ENCODE measurements at regions not wholly inside any gene's neighbourhood (a gene's known extent, or its start where the extent isn't known, plus 50 kb on each side); places are given as distances from the start of the nearest gene placed in this dataset.

DNA sequence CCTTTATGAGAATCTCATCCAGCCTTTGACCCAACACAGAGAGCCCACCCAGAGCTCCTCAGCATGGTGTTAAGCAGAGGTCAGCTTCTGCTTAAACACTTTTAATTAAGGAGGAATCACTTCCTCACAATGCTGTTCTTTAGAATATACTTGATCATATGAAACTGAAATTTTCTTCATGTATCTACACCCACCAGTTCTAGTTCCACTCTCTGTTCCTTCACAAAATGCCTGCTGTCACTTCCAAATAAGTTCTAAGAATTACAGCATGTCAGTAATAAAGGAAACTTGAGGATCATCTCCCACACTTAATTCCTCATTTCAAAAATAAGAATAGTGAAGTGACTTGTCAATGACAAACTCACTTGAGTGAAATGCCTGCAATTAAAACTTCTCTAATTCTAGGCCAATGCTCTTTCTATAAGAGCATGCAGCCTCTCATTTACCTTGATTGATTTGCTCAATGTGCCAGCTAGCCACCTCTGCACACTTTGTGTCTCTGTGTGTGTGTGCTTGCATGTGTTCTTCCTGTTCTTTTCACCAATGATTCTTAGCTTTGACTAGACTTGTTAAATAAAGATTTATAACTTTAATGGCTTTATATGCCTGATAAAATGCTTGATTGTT, 356.3 kb downstream of the PLPP3 start:
- Histone ChIP-seq H3K27ac (ENCODE audit: low read depth, low read length) (no peak overlapping the region), H3K27me3 (ENCODE audit: control insufficient read depth, insufficient read depth, low read length) (no peaks in the 10 kb centered on the region), H3K4me1 (ENCODE audit: control insufficient read depth, insufficient read depth, low read length) (0 out of 2 replicates have a peak, but pooled peaks cover 8% of the 10 kb centered on the region), H3K36me3 (ENCODE audit: control insufficient read depth, insufficient read depth, low read length) (no peaks in the 10 kb centered on the region), H3K4me3 (ENCODE audit: low read depth, low read length) (no peak overlapping the region), H3K9ac (ENCODE audit: low read depth, low read length) (no peak overlapping the region), H3K9me3 (ENCODE audit: control insufficient read depth, insufficient read depth, low read length) (no peaks in the 10 kb centered on the region)

DNA sequence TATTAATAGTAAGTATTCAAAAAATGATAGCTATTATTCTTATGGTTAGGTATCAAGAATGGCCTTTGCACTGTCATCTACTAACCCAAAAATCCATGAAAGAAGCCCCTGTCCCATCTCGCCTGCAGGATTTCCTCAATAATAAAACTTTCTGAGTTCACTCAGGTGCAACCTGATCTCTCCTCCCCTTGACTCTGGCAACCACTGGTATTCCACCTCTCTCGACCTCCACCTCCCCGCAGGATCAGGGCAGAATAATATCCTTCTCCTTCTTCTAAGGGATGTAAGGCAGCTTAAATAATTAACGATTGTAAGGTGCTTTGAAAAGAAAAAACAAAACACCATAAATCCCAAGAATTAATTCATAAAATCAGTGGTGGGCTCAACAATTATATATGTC, 359.3 kb downstream of the PLPP3 start:
- no peak overlapping the region for H3K4me3 ChIP-seq (ENCODE audit: low read depth, low read length)

DNA sequence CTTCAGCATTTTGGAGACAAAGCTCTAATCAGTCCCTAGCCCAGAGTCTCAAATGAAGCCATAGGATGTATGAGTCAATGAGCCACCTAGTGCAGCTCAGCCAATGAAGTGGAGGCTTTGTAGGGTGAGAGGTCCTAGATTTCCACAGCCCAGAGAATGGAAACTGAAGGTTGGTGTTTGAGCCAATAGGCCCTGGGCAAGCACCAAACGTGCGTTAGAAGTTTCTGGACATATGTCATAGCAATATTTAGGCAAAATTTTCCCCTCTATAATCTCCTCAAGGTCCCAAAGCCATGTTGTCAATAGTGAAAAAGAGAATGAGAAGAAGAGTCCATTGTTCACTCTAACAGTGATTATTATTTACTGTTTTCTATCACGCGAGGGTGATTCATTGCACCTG, 361.3 kb downstream of the PLPP3 start:
- no peak overlapping the region for H3K4me3 ChIP-seq (ENCODE audit: low read depth, low read length)
- H3K9ac ChIP-seq (ENCODE audit: low read depth, low read length): no peak overlapping the region
- H3K4me1 ChIP-seq (ENCODE audit: control insufficient read depth, insufficient read depth, low read length): 0 out of 2 replicates have a peak, but pooled peaks cover 3% of the 10 kb centered on the region
- H3K27ac ChIP-seq (ENCODE audit: low read depth, low read length): no peak overlapping the region
- no peaks in the 10 kb centered on the region for H3K36me3 ChIP-seq (ENCODE audit: control insufficient read depth, insufficient read depth, low read length)
- no peaks in the 10 kb centered on the region for H3K27me3 ChIP-seq (ENCODE audit: control insufficient read depth, insufficient read depth, low read length)
- H3K9me3 ChIP-seq (ENCODE audit: control insufficient read depth, insufficient read depth, low read length): no peaks in the 10 kb centered on the region

More for the DNA sequence above, 359.3 kb downstream of the PLPP3 start:
- 0 out of 2 replicates have a peak, but pooled peaks cover 3% of the 10 kb centered on the region for H3K4me1 ChIP-seq (ENCODE audit: control insufficient read depth, insufficient read depth, low read length)
- no peak overlapping the region for H3K9ac ChIP-seq (ENCODE audit: low read depth, low read length)
- no peak overlapping the region for H3K27ac ChIP-seq (ENCODE audit: low read depth, low read length)
- no peaks in the 10 kb centered on the region for H3K9me3 ChIP-seq (ENCODE audit: control insufficient read depth, insufficient read depth, low read length)
- H3K27me3 ChIP-seq (ENCODE audit: control insufficient read depth, insufficient read depth, low read length): no peaks in the 10 kb centered on the region
- H3K36me3 ChIP-seq (ENCODE audit: control insufficient read depth, insufficient read depth, low read length): no peaks in the 10 kb centered on the region

DNA sequence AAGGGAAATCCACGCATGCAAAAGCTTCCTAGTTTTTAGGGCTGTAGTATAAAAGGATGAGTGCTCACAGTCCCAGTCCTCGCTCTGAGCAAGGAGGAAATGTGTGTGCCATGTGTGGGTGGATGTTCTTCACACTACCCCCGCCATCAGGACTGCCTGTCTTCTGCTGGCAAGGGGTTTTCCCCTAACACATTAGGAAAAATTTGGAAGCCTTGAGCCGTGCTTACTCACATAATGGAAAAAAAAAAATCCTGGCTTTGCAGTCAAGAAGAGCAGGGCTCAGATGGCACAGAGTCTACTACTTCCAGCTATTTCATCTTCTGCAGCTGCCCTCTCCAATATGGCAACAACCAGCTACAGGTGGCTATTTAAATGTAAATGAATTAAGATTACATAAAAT, 363.1 kb downstream of the PLPP3 start:
- no peak overlapping the region for H3K4me3 ChIP-seq (ENCODE audit: low read depth, low read length)
- H3K27ac ChIP-seq (ENCODE audit: low read depth, low read length): no peak overlapping the region
- H3K9me3 ChIP-seq (ENCODE audit: control insufficient read depth, insufficient read depth, low read length): no peaks in the 10 kb centered on the region
- no peaks in the 10 kb centered on the region for H3K27me3 ChIP-seq (ENCODE audit: control insufficient read depth, insufficient read depth, low read length)
- 0 out of 2 replicates have a peak, but pooled peaks cover 3% of the 10 kb centered on the region for H3K4me1 ChIP-seq (ENCODE audit: control insufficient read depth, insufficient read depth, low read length)
- no peak overlapping the region for H3K9ac ChIP-seq (ENCODE audit: low read depth, low read length)
- H3K36me3 ChIP-seq (ENCODE audit: control insufficient read depth, insufficient read depth, low read length): no peaks in the 10 kb centered on the region

DNA sequence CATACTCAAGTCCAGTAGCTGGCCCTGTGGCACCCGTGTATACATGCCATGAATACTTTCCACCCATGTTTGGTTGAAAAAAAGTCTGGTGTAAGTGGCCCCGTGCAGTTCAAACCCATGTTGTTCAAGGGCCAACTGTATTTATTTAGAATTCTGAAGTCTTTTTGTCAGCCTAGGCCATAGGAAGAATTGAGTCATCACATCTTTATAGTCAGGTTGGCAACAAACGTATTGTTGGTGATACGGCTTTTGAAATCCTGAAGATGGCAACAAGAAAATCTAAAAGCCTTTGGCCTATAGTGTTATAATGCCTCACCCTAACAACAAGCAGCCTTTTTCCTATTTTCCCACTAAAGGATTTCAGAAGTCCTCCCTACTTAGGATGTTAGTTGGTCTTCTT, 363.6 kb downstream of the PLPP3 start:
- Histone ChIP-seq H3K4me3 (ENCODE audit: low read depth, low read length) (no peak overlapping the region), H3K36me3 (ENCODE audit: control insufficient read depth, insufficient read depth, low read length) (no peaks in the 10 kb centered on the region), H3K27me3 (ENCODE audit: control insufficient read depth, insufficient read depth, low read length) (no peaks in the 10 kb centered on the region), H3K27ac (ENCODE audit: low read depth, low read length) (no peak overlapping the region), H3K4me1 (ENCODE audit: control insufficient read depth, insufficient read depth, low read length) (0 out of 2 replicates have a peak, but pooled peaks cover 3% of the 10 kb centered on the region), H3K9ac (ENCODE audit: low read depth, low read length) (no peak overlapping the region), H3K9me3 (ENCODE audit: control insufficient read depth, insufficient read depth, low read length) (no peaks in the 10 kb centered on the region)

DNA sequence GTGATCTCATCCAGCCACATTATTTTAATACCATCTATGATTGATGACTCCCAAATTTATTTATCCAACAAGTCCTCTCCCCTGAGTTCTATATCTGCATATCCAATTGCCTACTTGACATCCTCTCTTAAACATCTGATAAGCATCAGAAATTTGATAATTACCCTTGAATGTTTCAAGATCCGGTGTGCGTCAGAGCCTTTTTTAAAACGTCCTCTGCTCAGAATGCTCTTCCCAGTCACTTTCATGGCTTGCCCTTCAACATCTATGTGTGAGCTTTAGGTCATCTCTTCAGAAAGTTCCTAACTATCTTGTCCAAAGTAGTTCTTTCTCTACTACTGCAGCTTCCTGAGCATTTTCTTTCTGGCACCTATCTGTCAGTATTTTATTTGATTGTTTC, 364.3 kb downstream of the PLPP3 start:
- Histone ChIP-seq H3K27ac (ENCODE audit: low read depth, low read length) (no peak overlapping the region), H3K9me3 (ENCODE audit: control insufficient read depth, insufficient read depth, low read length) (no peaks in the 10 kb centered on the region), H3K27me3 (ENCODE audit: control insufficient read depth, insufficient read depth, low read length) (no peaks in the 10 kb centered on the region), H3K36me3 (ENCODE audit: control insufficient read depth, insufficient read depth, low read length) (no peaks in the 10 kb centered on the region), H3K4me1 (ENCODE audit: control insufficient read depth, insufficient read depth, low read length) (0 out of 2 replicates have a peak, but pooled peaks cover 3% of the 10 kb centered on the region), H3K9ac (ENCODE audit: low read depth, low read length) (no peak overlapping the region), H3K4me3 (ENCODE audit: low read depth, low read length) (no peak overlapping the region)

DNA sequence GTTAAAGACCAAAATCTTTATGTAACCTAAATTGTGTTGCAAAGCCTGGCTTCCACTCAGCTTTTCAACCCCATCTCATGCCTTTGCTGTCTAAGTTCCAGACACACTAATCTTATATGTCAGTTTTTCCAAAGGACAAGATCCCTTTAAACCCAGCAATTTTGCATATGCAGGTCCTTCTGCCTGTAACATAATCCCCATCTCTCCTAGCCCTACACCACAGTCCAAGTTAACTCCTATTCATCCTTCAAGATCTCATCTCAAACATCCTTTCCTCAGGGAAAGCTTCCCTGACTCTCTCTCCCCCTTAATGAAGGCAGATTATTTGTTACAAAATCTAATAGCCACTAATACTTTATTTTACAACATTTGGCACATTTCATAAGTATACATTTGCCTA, 366.3 kb downstream of the PLPP3 start:
- H3K9me3 ChIP-seq (ENCODE audit: control insufficient read depth, insufficient read depth, low read length): no peaks in the 10 kb centered on the region
- H3K9ac ChIP-seq (ENCODE audit: low read depth, low read length): no peak overlapping the region
- H3K27me3 ChIP-seq (ENCODE audit: control insufficient read depth, insufficient read depth, low read length): no peaks in the 10 kb centered on the region
- no peak overlapping the region for H3K4me3 ChIP-seq (ENCODE audit: low read depth, low read length)
- no peak overlapping the region for H3K27ac ChIP-seq (ENCODE audit: low read depth, low read length)
- H3K36me3 ChIP-seq (ENCODE audit: control insufficient read depth, insufficient read depth, low read length): no peaks in the 10 kb centered on the region
- 0 out of 2 replicates have a peak, but pooled peaks cover 3% of the 10 kb centered on the region for H3K4me1 ChIP-seq (ENCODE audit: control insufficient read depth, insufficient read depth, low read length)

DNA sequence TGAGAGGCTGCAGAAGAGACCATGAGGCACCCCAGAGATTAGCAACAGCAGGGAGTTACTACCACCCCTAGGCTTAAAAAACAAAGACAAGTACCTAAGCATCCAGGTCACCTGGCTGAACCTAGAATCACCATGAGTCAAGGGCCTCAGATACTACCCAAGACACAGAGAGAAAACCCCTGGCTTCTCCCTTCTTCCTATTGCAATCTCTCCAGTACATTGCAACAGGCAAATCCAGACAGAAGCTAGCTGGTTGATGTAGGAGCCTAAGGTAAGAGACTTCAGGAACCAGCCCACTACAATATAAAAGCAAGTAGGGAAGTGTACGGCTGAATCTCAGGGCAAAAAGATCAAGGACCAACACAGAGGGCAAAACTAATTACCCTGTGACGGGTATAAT, 367.2 kb downstream of the PLPP3 start:
- no peak overlapping the region for H3K27ac ChIP-seq (ENCODE audit: low read depth, low read length)
- no peaks in the 10 kb centered on the region for H3K9me3 ChIP-seq (ENCODE audit: control insufficient read depth, insufficient read depth, low read length)
- no peak overlapping the region for H3K4me3 ChIP-seq (ENCODE audit: low read depth, low read length)
- H3K36me3 ChIP-seq (ENCODE audit: control insufficient read depth, insufficient read depth, low read length): no peaks in the 10 kb centered on the region
- H3K4me1 ChIP-seq (ENCODE audit: control insufficient read depth, insufficient read depth, low read length): 0 out of 2 replicates have a peak, but pooled peaks cover 3% of the 10 kb centered on the region
- no peaks in the 10 kb centered on the region for H3K27me3 ChIP-seq (ENCODE audit: control insufficient read depth, insufficient read depth, low read length)
- no peak overlapping the region for H3K9ac ChIP-seq (ENCODE audit: low read depth, low read length)

DNA sequence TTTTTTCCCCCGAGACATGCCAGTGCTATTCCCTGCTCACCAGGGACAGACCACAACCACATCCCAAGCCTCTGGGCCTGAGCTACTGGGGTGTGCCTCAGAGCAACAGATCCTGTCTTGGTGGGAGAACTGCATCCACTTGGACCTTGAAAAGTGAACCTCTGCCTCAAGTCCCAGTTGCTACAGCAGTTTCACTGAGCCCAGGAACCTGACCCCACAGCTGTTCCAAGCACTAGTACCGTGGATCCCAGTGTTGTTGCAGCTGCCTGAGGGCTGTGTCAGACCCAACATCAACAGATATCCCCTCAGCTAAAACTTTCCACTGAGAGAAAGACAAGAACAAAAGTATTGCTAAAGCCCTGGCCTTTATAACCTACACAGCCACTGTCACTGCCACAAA, 373.0 kb downstream of the PLPP3 start:
- H3K4me1 ChIP-seq (ENCODE audit: control insufficient read depth, insufficient read depth, low read length): no peaks in the 10 kb centered on the region
- no peak overlapping the region for H3K4me3 ChIP-seq (ENCODE audit: low read depth, low read length)
- no peaks in the 10 kb centered on the region for H3K9me3 ChIP-seq (ENCODE audit: control insufficient read depth, insufficient read depth, low read length)
- no peak overlapping the region for H3K27ac ChIP-seq (ENCODE audit: low read depth, low read length)
- H3K9ac ChIP-seq (ENCODE audit: low read depth, low read length): no peak overlapping the region
- H3K36me3 ChIP-seq (ENCODE audit: control insufficient read depth, insufficient read depth, low read length): no peaks in the 10 kb centered on the region
- H3K27me3 ChIP-seq (ENCODE audit: control insufficient read depth, insufficient read depth, low read length): no peaks in the 10 kb centered on the region

DNA sequence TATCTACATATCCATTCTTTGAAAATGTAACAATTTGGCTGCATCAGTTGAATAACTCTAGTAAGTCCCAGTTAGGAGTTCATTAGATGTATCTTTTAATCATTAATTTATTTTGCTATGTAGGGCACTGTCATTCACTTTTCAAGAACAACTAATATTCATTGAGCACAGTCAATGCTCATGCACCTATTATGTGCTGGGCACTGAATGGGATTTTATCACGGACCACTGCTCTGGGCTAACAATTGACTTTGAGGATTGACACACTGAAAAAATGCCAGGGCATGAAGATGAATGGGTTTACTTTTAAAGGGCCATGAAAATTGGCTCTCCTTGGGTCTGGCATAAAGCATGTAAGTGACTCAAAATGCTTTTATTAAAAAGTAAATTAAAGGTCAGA, 375.2 kb downstream of the PLPP3 start:
- H3K27me3 ChIP-seq (ENCODE audit: control insufficient read depth, insufficient read depth, low read length): no peaks in the 10 kb centered on the region
- H3K4me1 ChIP-seq (ENCODE audit: control insufficient read depth, insufficient read depth, low read length): no peaks in the 10 kb centered on the region
- H3K9me3 ChIP-seq (ENCODE audit: control insufficient read depth, insufficient read depth, low read length): no peaks in the 10 kb centered on the region
- H3K4me3 ChIP-seq (ENCODE audit: low read depth, low read length): no peak overlapping the region
- H3K27ac ChIP-seq (ENCODE audit: low read depth, low read length): no peak overlapping the region
- no peaks in the 10 kb centered on the region for H3K36me3 ChIP-seq (ENCODE audit: control insufficient read depth, insufficient read depth, low read length)
- H3K9ac ChIP-seq (ENCODE audit: low read depth, low read length): no peak overlapping the region

DNA sequence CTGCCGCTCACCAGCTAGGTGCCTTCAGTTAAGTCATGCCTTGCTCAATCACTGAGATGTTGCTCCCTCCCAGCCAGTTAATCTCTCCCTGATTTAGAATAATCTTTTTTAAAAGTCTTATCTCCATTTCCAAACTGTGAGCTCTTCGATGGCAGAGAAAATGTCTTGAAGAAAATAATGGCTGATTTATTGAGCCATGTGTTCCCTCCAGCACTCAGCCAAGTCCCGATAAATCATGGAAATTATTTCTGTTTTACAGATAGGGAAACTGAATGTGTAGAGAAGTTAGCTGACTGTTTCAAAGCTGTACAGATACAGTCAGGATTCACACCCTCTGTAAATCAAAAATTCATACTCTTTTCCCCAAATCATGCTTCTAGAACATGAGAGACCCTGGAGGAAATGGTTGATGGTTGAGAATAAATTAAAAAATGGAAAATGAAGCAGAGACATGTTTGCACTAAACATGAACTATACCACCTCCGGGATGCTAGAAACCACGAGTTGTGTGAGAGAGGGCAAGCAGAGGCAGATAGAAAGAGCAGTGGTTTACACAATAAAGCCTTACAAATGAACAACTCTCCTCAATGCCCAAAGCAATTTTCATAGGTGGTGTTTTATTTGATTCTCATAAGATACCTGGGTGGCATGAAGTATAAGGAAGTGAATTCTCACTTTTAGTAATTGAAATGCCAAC, 376.4 kb downstream of the PLPP3 start:
- Histone ChIP-seq H3K27me3 (ENCODE audit: control insufficient read depth, insufficient read depth, low read length) (no peaks in the 10 kb centered on the region), H3K9ac (ENCODE audit: low read depth, low read length) (no peak overlapping the region), H3K4me3 (ENCODE audit: low read depth, low read length) (no peak overlapping the region), H3K27ac (ENCODE audit: low read depth, low read length) (no peak overlapping the region), H3K9me3 (ENCODE audit: control insufficient read depth, insufficient read depth, low read length) (no peaks in the 10 kb centered on the region), H3K4me1 (ENCODE audit: control insufficient read depth, insufficient read depth, low read length) (no peaks in the 10 kb centered on the region), H3K36me3 (ENCODE audit: control insufficient read depth, insufficient read depth, low read length) (no peaks in the 10 kb centered on the region)

All from HUES48 (cell line).